Natural killer cell (primary cell): ENCODE measurements at regions not wholly inside any gene's neighbourhood (a gene's known extent, or its start where the extent isn't known, plus 50 kb on each side); places are given as distances from the start of the nearest gene placed in this dataset.

Experiments used
- ATAC-seq, 3 donors: fragments of 150-1000 bp in 2 of 3; fragments of 200-7000 bp in 1 of 3; cut with Tn5 transposase; 1 replicate in 1 of 3; 2 replicates in 2 of 3; pipeline ENCODE4 v1.10.0; 2021; ENCODE audit warnings: mild to moderate bottlenecking in 2 of 3, moderate library complexity in 2 of 3
- DNase-seq, 2 donors: peaks; one replicate each; pipeline versions ENCODE4 v3.0.0 to v3.0.0-alpha.2; 2013 to 2021; ENCODE audit warnings: mixed read lengths in 1 of 2
- H3K27ac ChIP-seq: one replicate; pipeline ENCODE4 v1.5.1; 2013; ENCODE audit warnings: mild to moderate bottlenecking, low read length
- H3K27me3 ChIP-seq: one replicate; pipeline ENCODE4 v1.6.1; 2013; ENCODE audit warnings: low read length; ENCODE audit not compliant: control insufficient read depth, insufficient read depth
- H3K36me3 ChIP-seq: one replicate; pipeline ENCODE4 v1.6.1; 2013; ENCODE audit warnings: low read length; ENCODE audit not compliant: control insufficient read depth, insufficient read depth
- H3K4me1 ChIP-seq: one replicate; pipeline ENCODE4 v1.6.1; 2013; ENCODE audit warnings: low read length; ENCODE audit not compliant: control insufficient read depth, insufficient read depth
- H3K4me3 ChIP-seq: one replicate; pipeline ENCODE4 v1.5.1; 2013; ENCODE audit warnings: low read length
- H3K9me3 ChIP-seq: one replicate; pipeline ENCODE4 v1.6.1; 2013; ENCODE audit warnings: low read length; ENCODE audit not compliant: control insufficient read depth, insufficient read depth
- H3K27ac Mint-ChIP-seq, 2 donors: one replicate each; pipeline ENCODE4 v1.8.0; 2022; ENCODE audit warnings: mild to moderate bottlenecking in 2 of 2, mixed read lengths in 2 of 2, moderate library complexity in 1 of 2
- H3K27me3 Mint-ChIP-seq, 2 donors: one replicate each; pipeline ENCODE4 v1.8.0; 2022; ENCODE audit warnings: low read depth in 2 of 2, mixed read lengths in 2 of 2
- H3K36me3 Mint-ChIP-seq: one replicate; pipeline ENCODE4 v1.8.0; 2022; ENCODE audit warnings: mixed read lengths
- H3K4me1 Mint-ChIP-seq, 2 donors: one replicate each; pipeline ENCODE4 v1.8.0; 2022; ENCODE audit warnings: mixed read lengths in 2 of 2
- H3K4me3 Mint-ChIP-seq: one replicate; pipeline ENCODE4 v1.8.0; 2022; ENCODE audit warnings: mild to moderate bottlenecking, moderate library complexity, mixed read lengths
- H3K9me3 Mint-ChIP-seq, 2 donors: one replicate each; pipeline ENCODE4 v1.8.0; 2022; ENCODE audit warnings: mixed read lengths in 2 of 2
- WGBS: methylation state at CpG from one replicate; pipeline ENCODE4 v1.1.7; 2013; ENCODE audit warnings: missing lambda C conversion rate; ENCODE audit not compliant: insufficient coverage; 5-methylcytosine and 5-hydroxymethylcytosine counted together
- intact Hi-C: fragments of 100-400 bp; cut with micrococcal nuclease; formaldehyde crosslinking; loops from one replicate; pipeline ENCODE4 v1.14.2; 2022
- TF ChIP-seq, protein P1 (sequence below): fragments of 200-600 bp; IDR thresholded peaks from one replicate; pipeline ENCODE4 v1.8.0; 2022; ENCODE audit warnings: antibody characterized with exemption

DNA sequence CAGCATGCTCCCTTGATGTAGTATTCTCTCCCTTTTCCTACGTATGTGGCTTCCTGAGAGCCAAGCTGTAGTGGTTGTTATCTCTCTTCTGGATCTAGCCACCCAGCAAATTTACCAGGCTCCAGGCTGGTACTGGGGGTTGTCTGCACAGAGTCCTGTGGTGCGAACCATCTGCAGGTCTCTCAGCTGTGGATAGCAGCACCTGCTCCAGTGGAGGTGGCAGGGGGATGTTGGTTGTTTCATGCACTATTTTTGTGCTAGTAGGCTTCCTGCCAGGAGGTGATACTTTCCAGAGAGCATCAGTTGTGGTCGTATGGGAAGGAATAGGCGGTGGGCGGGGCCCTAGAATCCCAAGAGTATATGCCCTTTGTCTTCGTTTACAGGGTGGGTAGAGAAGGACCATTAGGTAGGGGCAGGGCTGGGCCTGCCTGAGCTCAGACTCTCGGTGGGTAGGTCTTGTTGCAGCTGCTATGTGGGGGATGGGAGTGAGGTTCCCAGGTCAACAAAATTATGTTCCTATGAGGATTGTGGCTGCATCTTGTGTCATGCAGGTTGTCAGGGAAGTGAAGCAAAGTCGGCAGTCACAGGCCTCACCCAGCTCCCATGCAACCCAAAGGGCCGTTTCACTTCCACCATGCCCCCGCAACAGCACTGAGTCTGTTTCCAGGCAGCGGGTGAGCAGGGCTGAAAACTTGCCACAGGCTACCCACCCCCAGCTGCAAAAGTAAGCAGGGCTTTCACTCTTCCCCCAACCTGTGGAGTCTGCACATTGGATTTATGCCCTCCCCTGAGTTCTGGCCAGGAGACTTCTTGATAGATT lies 1139.5 kb downstream of the BCL11A start:
- Histone ChIP-seq H3K9me3 (peaks cover 14% of the 10 kb centered on the region), H3K27ac (no peak overlapping the region), H3K4me3 (no peak overlapping the region), H3K36me3 (no peaks in the 10 kb centered on the region), H3K4me1 (no peaks in the 10 kb centered on the region), H3K27me3 (no peaks in the 10 kb centered on the region)
- Mint-ChIP-seq H3K27ac (no peak overlapping the region), H3K9me3 (peaks cover 14 to 29% of the 10 kb centered on the region in 2 donors), H3K36me3 (peaks cover 7% of the 10 kb centered on the region), H3K27me3 (no peaks in the 10 kb centered on the region), H3K4me1 (no peaks in the 10 kb centered on the region), H3K4me3 (no peak overlapping the region)
- no peak for ATAC-seq
- no peak for DNase-seq
- TF ChIP-seq, protein P1, sequence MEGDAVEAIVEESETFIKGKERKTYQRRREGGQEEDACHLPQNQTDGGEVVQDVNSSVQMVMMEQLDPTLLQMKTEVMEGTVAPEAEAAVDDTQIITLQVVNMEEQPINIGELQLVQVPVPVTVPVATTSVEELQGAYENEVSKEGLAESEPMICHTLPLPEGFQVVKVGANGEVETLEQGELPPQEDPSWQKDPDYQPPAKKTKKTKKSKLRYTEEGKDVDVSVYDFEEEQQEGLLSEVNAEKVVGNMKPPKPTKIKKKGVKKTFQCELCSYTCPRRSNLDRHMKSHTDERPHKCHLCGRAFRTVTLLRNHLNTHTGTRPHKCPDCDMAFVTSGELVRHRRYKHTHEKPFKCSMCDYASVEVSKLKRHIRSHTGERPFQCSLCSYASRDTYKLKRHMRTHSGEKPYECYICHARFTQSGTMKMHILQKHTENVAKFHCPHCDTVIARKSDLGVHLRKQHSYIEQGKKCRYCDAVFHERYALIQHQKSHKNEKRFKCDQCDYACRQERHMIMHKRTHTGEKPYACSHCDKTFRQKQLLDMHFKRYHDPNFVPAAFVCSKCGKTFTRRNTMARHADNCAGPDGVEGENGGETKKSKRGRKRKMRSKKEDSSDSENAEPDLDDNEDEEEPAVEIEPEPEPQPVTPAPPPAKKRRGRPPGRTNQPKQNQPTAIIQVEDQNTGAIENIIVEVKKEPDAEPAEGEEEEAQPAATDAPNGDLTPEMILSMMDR, result no peak
- 51% methylated on average over 11 of the region's 11 CpGs for WGBS
- intact Hi-C loops, result no loop called here

DNA sequence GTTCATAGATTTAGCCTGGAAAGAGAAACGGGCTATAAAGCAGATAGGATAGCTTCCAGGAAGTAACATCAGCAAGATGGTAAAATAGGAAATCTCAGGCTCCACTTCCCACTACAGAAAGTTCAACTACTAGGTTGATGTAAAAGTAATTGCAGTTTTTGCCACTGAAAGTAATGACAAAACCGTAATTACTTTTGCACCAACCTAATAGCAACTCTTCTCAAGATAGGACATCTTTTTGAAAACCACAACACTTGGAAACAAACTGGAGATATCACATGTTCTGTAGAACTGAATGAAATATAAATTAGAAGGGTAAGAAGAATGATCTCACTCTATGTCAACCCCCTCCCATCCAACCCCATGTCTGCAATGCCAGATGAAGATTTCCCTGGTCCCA lies 1154.3 kb downstream of the BCL11A start:
- ATAC-seq, result no peak
- H3K4me3 Mint-ChIP-seq, result no peak overlapping the region
- H3K36me3 ChIP-seq, result no peaks in the 10 kb centered on the region
- no peak overlapping the region for H3K27ac ChIP-seq
- no peak for DNase-seq
- 60% methylated on average over 1 of the region's 2 CpGs for WGBS
- no peaks in the 10 kb centered on the region for H3K9me3 ChIP-seq
- H3K4me1 Mint-ChIP-seq, result no peaks in the 10 kb centered on the region
- H3K27me3 ChIP-seq, result no peaks in the 10 kb centered on the region
- TF ChIP-seq, protein P1, result no peak
- no peaks in the 10 kb centered on the region for H3K27me3 Mint-ChIP-seq
- intact Hi-C loops, result no loop called here
- peaks cover 5 to 16% of the 10 kb centered on the region in 2 donors for H3K9me3 Mint-ChIP-seq
- no peak overlapping the region for H3K27ac Mint-ChIP-seq
- H3K36me3 Mint-ChIP-seq, result no peaks in the 10 kb centered on the region
- H3K4me1 ChIP-seq, result no peaks in the 10 kb centered on the region
- no peak overlapping the region for H3K4me3 ChIP-seq

DNA sequence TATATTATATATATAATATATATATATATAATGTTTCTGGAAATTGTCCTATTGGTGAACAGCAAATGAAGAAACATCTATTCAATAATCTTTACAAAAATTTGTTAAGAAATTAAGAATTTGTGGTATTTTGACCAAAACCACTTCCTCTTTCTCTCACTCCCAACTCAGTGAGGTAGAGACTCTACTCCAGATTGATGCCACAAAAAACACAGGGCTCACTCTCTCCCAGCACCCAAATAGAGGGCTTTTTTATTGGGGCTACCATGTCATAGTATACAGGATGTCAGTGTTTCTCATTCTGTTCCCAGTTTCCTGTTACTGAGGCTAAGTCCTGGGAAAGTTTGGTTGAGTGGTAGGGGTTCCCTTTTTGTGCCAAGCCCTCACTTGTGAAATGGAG lies 1155.4 kb downstream of the BCL11A start:
- H3K9me3 ChIP-seq, result no peaks in the 10 kb centered on the region
- no peak overlapping the region for H3K27ac ChIP-seq
- Mint-ChIP-seq H3K27me3 (no peaks in the 10 kb centered on the region), H3K9me3 (peaks cover 8 to 21% of the 10 kb centered on the region in 2 donors), H3K36me3 (no peaks in the 10 kb centered on the region), H3K4me3 (no peak overlapping the region), H3K4me1 (no peaks in the 10 kb centered on the region), H3K27ac (no peak overlapping the region)
- no peaks in the 10 kb centered on the region for H3K36me3 ChIP-seq
- TF ChIP-seq, protein P1, result no peak
- no peaks in the 10 kb centered on the region for H3K27me3 ChIP-seq
- H3K4me1 ChIP-seq, result no peaks in the 10 kb centered on the region
- H3K4me3 ChIP-seq, result no peak overlapping the region
- DNase-seq (no peak), ATAC-seq (no peak)
- intact Hi-C loops, result no loop called here

DNA sequence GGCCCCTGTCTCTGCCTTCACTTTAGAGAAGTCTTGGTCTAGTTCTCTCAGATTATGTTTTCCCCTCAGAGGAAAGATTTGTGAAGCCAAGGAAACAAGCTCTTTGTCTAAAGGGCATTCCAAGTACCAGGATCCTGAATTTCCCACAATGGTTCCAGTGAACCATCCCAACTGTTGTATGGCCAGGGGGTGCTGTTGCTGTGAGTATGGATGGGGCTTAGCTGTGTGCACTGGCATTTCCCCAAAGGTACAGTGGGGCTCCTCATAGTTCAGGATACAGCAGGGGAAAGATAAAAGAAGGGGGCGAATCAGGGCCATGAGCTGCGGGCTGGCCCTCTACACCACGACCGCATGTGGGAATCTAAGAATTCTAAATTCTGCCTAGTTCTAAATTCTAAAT lies 1154.0 kb upstream of the FANCL start:
- WGBS, result 98% methylated on average over 4 of the region's 4 CpGs
- Histone ChIP-seq H3K27me3 (no peaks in the 10 kb centered on the region), H3K27ac (no peak overlapping the region), H3K9me3 (no peaks in the 10 kb centered on the region), H3K36me3 (no peaks in the 10 kb centered on the region), H3K4me3 (no peak overlapping the region), H3K4me1 (no peaks in the 10 kb centered on the region)
- ATAC-seq, result no peak
- no peak for DNase-seq
- no peak overlapping the region for H3K4me3 Mint-ChIP-seq
- no peaks in the 10 kb centered on the region for H3K36me3 Mint-ChIP-seq
- TF ChIP-seq, protein P1, result no peak
- intact Hi-C loops, result no loop called here
- H3K4me1 Mint-ChIP-seq, result no peaks in the 10 kb centered on the region
- peaks cover 11 to 21% of the 10 kb centered on the region in 2 donors for H3K9me3 Mint-ChIP-seq
- no peaks in the 10 kb centered on the region for H3K27me3 Mint-ChIP-seq
- H3K27ac Mint-ChIP-seq, result no peak overlapping the region
